ENCODE measurements at regions not wholly inside any gene's neighbourhood (a gene's known extent, or its start where the extent isn't known, plus 50 kb on each side); places are given as distances from the start of the nearest gene placed in this dataset.

GRCh38 chr1:232145768-232146167 lies 484.2 kb downstream of the SIPA1L2 start:
- no peak for TF ChIP-seq CTCF (IDR thresholded peaks at IDR 0.05)
- TF ChIP-seq POLR2A (IDR thresholded peaks at IDR 0.05): no peak

All from Peyer's patch (tissue), 4 donors.